ENCODE measurements at regions not wholly inside any gene's neighbourhood (a gene's known extent, or its start where the extent isn't known, plus 50 kb on each side); places are given as distances from the start of the nearest gene placed in this dataset.

DNA sequence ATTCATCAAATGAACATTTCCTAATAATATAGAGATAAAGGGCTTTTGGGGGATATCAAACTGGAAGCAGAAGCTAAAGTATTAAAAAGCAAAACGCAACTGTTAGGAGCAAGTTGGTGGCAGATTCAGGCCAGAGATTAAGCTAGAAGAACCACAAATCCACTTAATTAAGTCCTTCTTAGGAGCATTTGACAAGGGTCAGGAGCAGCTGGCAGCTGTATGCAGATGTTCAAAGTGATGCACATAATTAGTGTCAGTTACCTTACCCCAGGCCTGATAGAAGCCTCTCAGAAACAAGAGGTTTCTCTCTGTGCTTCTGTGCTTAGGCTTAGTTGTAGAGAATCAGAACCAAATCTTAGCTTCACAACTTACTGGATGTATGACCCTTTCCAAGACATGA is 546.5 kb upstream of the ANO5 start:
- no peaks in the 10 kb centered on the region for H3K9me3 ChIP-seq (ENCODE audit: control insufficient read depth, insufficient read depth, low read depth, low read length)
- POLR2A ChIA-PET = no interaction called here
- H3K36me3 ChIP-seq (ENCODE audit: control insufficient read depth in 2 of 2, insufficient read depth in 1 of 2, low read length in 2 of 2) = no peaks in the 10 kb centered on the region
- TF ChIP-seq ZNF549 (tag by site-specific recombination; IDR thresholded peaks at IDR 0.05) = no peak
- no peak for TF ChIP-seq KLF7 (tag by site-specific recombination; IDR thresholded peaks at IDR 0.05; ENCODE audit: borderline replicate concordance)
- TF ChIP-seq HOXA7 (CRISPR knock-in tag; IDR thresholded peaks at IDR 0.05; ENCODE audit: borderline replicate concordance) = no peak
- no peak for TF ChIP-seq GFI1B (tag by site-specific recombination; IDR thresholded peaks at IDR 0.05)
- CTCF ChIA-PET = no interaction called here
- no peaks in the 10 kb centered on the region for H3K4me1 ChIP-seq (ENCODE audit: control insufficient read depth, insufficient read depth, low read length)
- no peak overlapping the region for H3K27ac ChIP-seq (ENCODE audit: extremely low read depth, low read depth, low read length)
- no peak overlapping the region for H3K4me3 ChIP-seq (ENCODE audit: low read depth, low read length)

DNA sequence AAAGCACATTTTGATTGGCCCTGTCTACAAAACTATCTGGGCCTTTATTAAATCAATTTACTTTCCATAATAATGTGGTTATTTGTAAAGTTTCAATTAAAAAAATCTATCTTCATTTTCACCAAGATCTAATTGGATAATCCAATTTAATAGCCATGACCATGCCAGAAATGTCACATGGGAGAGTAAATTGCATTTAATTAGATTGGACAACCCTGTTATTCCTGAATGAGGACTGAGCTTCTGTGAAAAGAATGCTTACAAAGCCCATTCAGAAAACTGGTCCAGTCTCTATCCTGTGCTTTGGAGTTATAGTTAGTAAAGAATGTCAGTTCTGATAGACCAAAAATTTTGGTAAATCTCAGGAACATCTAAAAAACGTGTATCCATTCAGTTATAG is 541.9 kb upstream of the ANO5 start:
- H3K27ac ChIP-seq (ENCODE audit: extremely low read depth, low read depth, low read length) = no peak overlapping the region
- TF ChIP-seq ZNF830 (tag by site-specific recombination; IDR thresholded peaks at IDR 0.05; ENCODE audit: low read depth) = no peak
- TF ChIP-seq EGR2 (tag by site-specific recombination; IDR thresholded peaks at IDR 0.05; ENCODE audit: low read depth) = no peak
- no peak for TF ChIP-seq HOXD13 (CRISPR knock-in tag; IDR thresholded peaks at IDR 0.05; ENCODE audit: borderline replicate concordance)
- TF ChIP-seq, protein P1, sequence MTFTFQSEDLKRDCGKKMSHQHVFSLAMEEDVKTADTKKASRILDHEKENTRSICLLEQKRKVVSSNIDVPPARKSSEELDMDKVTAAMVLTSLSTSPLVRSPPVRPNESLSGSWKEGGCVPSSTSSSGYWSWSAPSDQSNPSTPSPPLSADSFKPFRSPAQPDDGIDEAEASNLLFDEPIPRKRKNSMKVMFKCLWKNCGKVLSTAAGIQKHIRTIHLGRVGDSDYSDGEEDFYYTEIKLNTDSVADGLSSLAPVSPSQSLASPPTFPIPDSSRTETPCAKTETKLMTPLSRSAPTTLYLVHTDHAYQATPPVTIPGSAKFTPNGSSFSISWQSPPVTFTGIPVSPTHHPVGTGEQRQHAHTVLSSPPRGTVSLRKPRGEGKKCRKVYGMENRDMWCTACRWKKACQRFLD (tag by site-specific recombination; IDR thresholded peaks at IDR 0.05) = no peak
- no peak for TF ChIP-seq SP2 (tag by site-specific recombination; IDR thresholded peaks at IDR 0.05)
- H3K9me3 ChIP-seq (ENCODE audit: control insufficient read depth, insufficient read depth, low read depth, low read length) = no peaks in the 10 kb centered on the region
- ChIA-PET POLR2A (no interaction called here), CTCF (no interaction called here)
- H3K36me3 ChIP-seq (ENCODE audit: control insufficient read depth in 2 of 2, insufficient read depth in 1 of 2, low read length in 2 of 2) = no peaks in the 10 kb centered on the region
- H3K4me3 ChIP-seq (ENCODE audit: low read depth, low read length) = no peak overlapping the region
- H3K4me1 ChIP-seq (ENCODE audit: control insufficient read depth, insufficient read depth, low read length) = no peaks in the 10 kb centered on the region

DNA sequence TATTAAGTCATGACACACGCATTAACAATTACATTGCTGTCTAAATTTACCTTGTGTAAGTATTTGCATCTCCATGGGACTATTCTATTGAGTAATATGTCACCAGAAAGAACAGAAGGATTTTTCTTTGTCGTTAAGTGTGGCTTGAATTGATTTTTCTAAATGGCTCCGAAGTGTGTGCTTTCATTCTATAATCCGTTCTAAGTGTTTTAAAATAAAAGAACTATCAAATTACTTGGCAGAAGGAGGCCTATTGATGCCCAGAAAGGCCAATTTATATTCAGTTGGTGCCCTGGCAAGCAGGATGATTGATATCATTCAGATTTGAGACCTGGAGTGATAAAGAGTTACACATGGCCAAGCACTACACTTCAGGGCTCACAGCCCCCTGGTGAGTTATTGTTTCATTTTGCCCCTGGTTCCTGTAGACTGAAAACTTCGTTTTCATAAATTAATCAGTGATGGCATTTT is 538.9 kb upstream of the ANO5 start:
- no peaks in the 10 kb centered on the region for H3K9me3 ChIP-seq (ENCODE audit: control insufficient read depth, insufficient read depth, low read depth, low read length)
- TF ChIP-seq ZNF274 (IDR thresholded peaks at IDR 0.05; ENCODE audit: low read length) (no peak), ZNF274 (tag by site-specific recombination; IDR thresholded peaks at IDR 0.05; ENCODE audit: borderline replicate concordance) (no peak), ZFHX2 (tag by site-specific recombination; conservative IDR thresholded peaks at IDR 0.05) (no peak), BCL11B (tag by site-specific recombination; IDR thresholded peaks at IDR 0.05; ENCODE audit: low read depth) (no peak), ZNF354C (tag by site-specific recombination; IDR thresholded peaks at IDR 0.05; ENCODE audit: borderline replicate concordance, low read depth) (no peak), ZNF654 (tag by site-specific recombination; IDR thresholded peaks at IDR 0.05; ENCODE audit: low read depth) (no peak), TCF7L2 (IDR thresholded peaks at IDR 0.05; ENCODE audit: borderline replicate concordance, low read depth, low read length) (no peak), ZNF501 (tag by site-specific recombination; IDR thresholded peaks at IDR 0.05) (no peak), ZSCAN16 (tag by site-specific recombination; IDR thresholded peaks at IDR 0.05) (no peak), ZNF521 (tag by site-specific recombination; IDR thresholded peaks at IDR 0.05) (no peak), ZNF426 (tag by site-specific recombination; IDR thresholded peaks at IDR 0.05) (no peak), SCRT2 (tag by site-specific recombination; IDR thresholded peaks at IDR 0.05) (no peak), ZNF658 (tag by site-specific recombination; IDR thresholded peaks at IDR 0.05) (no peak), FEZF1 (tag by site-specific recombination; IDR thresholded peaks at IDR 0.05) (no peak), ZNF660 (tag by site-specific recombination; IDR thresholded peaks at IDR 0.05) (no peak), ZNF292 (tag by site-specific recombination; IDR thresholded peaks at IDR 0.05; ENCODE audit: borderline replicate concordance, low read depth) (no peak), ZNF600 (tag by site-specific recombination; IDR thresholded peaks at IDR 0.05) (no peak)
- TF ChIP-seq, protein P2, sequence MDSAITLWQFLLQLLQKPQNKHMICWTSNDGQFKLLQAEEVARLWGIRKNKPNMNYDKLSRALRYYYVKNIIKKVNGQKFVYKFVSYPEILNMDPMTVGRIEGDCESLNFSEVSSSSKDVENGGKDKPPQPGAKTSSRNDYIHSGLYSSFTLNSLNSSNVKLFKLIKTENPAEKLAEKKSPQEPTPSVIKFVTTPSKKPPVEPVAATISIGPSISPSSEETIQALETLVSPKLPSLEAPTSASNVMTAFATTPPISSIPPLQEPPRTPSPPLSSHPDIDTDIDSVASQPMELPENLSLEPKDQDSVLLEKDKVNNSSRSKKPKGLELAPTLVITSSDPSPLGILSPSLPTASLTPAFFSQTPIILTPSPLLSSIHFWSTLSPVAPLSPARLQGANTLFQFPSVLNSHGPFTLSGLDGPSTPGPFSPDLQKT (IDR thresholded peaks at IDR 0.05; ENCODE audit: borderline replicate concordance, low read depth, low read length) = no peak
- TF ChIP-seq, protein P3, sequence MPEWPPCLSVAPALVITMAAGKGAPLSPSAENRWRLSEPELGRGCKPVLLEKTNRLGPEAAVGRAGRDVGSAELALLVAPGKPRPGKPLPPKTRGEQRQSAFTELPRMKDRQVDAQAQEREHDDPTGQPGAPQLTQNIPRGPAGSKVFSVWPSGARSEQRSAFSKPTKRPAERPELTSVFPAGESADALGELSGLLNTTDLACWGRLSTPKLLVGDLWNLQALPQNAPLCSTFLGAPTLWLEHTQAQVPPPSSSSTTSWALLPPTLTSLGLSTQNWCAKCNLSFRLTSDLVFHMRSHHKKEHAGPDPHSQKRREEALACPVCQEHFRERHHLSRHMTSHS (tag by site-specific recombination; IDR thresholded peaks at IDR 0.05) = no peak
- TF ChIP-seq, protein P4, sequence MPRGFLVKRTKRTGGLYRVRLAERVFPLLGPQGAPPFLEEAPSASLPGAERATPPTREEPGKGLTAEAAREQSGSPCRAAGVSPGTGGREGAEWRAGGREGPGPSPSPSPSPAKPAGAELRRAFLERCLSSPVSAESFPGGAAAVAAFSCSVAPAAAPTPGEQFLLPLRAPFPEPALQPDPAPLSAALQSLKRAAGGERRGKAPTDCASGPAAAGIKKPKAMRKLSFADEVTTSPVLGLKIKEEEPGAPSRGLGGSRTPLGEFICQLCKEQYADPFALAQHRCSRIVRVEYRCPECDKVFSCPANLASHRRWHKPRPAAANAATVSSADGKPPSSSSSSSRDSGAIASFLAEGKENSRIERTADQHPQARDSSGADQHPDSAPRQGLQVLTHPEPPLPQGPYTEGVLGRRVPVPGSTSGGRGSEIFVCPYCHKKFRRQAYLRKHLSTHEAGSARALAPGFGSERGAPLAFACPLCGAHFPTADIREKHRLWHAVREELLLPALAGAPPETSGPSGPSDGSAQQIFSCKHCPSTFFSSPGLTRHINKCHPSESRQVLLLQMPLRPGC (tag by site-specific recombination; IDR thresholded peaks at IDR 0.05) = no peak
- H3K36me3 ChIP-seq (ENCODE audit: control insufficient read depth in 2 of 2, insufficient read depth in 1 of 2, low read length in 2 of 2) = no peaks in the 10 kb centered on the region
- ChIA-PET POLR2A (no interaction called here), CTCF (no interaction called here)
- H3K27ac ChIP-seq (ENCODE audit: extremely low read depth, low read depth, low read length) = no peak overlapping the region
- no peaks in the 10 kb centered on the region for H3K4me1 ChIP-seq (ENCODE audit: control insufficient read depth, insufficient read depth, low read length)
- no peak overlapping the region for H3K4me3 ChIP-seq (ENCODE audit: low read depth, low read length)

All from HEK293 (cell line).